Kidney epithelial cell (primary cell): ENCODE measurements at regions not wholly inside any gene's neighbourhood (a gene's known extent, or its start where the extent isn't known, plus 50 kb on each side); places are given as distances from the start of the nearest gene placed in this dataset.

Source experiments
- DNase-seq: peaks from one replicate; pipeline ENCODE4 v3.0.0-alpha.2; 2010; ENCODE audit warnings: low read depth
- H3K27me3 ChIP-seq: 2 replicates; pipeline ENCODE4 v1.6.0; 2011; ENCODE audit warnings: low read length; ENCODE audit not compliant: control insufficient read depth, insufficient read depth
- H3K36me3 ChIP-seq: 2 replicates; pipeline ENCODE4 v1.5.1; 2011; ENCODE audit warnings: low read length; ENCODE audit not compliant: control insufficient read depth, insufficient read depth
- H3K4me3 ChIP-seq: 2 replicates; pipeline ENCODE4 v1.5.1; 2011; ENCODE audit warnings: low read depth, mild to moderate bottlenecking, control low read depth, low read length
- TF ChIP-seq, protein P1 (sequence below): IDR thresholded peaks from 2 replicates; pipeline ENCODE4 v1.5.1; 2011; ENCODE audit warnings: mild to moderate bottlenecking, moderate library complexity, low read length, control low read depth, inconsistent platforms; ENCODE audit not compliant: insufficient read depth, poor library complexity, severe bottlenecking

DNA sequence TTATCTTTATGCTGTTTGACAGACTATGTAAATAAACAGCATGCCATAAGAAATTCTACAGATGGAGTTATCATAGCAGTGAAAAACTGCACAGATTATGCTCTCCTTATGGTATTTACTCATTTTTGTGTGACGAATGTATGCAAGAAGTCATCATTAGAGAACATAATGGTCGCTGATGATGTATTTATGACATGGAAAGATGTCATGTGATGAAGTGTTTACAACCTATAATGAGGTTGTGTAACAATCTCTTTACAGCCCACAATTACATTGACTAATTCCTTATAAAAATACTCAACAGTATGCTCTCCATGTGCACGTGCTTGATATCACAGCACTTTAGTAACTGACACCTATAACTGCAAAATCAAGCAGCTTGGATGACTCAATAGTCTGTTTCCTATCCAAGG lies 192.4 kb downstream of the BMP2 start:
- TF ChIP-seq, protein P1, sequence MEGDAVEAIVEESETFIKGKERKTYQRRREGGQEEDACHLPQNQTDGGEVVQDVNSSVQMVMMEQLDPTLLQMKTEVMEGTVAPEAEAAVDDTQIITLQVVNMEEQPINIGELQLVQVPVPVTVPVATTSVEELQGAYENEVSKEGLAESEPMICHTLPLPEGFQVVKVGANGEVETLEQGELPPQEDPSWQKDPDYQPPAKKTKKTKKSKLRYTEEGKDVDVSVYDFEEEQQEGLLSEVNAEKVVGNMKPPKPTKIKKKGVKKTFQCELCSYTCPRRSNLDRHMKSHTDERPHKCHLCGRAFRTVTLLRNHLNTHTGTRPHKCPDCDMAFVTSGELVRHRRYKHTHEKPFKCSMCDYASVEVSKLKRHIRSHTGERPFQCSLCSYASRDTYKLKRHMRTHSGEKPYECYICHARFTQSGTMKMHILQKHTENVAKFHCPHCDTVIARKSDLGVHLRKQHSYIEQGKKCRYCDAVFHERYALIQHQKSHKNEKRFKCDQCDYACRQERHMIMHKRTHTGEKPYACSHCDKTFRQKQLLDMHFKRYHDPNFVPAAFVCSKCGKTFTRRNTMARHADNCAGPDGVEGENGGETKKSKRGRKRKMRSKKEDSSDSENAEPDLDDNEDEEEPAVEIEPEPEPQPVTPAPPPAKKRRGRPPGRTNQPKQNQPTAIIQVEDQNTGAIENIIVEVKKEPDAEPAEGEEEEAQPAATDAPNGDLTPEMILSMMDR: no peak
- Histone ChIP-seq H3K27me3 (no peaks in the 10 kb centered on the region), H3K4me3 (no peak overlapping the region), H3K36me3 (no peaks in the 10 kb centered on the region)
- no peak for DNase-seq

DNA sequence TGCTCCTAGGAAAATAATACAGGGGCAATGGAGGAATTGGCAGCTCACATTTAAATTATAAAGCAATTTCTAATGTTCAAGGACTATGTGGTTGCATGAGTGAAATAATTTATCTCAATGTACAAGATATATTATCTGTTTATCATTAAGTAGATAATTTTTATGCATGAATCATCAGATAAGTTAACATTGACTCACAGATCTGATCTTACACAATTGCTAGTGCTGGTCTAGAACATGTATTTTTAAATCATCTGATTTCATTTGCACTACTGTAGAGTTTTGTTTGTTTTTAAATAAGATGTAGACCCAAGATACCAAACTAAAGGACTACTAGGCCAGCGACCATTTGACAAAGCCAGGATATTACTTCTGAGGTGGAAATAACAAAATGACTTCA lies 199.2 kb downstream of the BMP2 start:
- TF ChIP-seq, protein P1: no peak
- H3K27me3 ChIP-seq: no peaks in the 10 kb centered on the region
- no peak for DNase-seq
- H3K36me3 ChIP-seq: no peaks in the 10 kb centered on the region
- H3K4me3 ChIP-seq: no peak overlapping the region

DNA sequence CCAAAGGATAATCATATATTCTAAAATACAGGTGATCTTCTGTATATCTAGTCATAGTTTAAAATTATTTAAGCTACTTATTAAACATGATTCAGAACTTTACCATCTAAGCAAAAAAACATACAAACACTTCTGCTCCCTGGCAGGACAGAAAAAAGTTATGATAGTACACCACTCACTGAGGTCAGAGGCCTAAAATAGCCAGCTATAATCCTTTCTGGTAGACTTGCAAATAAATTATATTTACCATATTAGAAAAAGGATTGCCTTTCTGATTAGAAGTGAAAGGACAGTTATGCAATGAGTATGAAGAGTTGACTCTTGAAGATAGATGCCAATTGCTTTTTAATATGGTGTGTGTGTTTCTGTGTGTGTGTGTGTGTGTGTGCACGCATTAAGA lies 207.4 kb downstream of the BMP2 start:
- Histone ChIP-seq H3K36me3 (no peaks in the 10 kb centered on the region), H3K27me3 (no peaks in the 10 kb centered on the region), H3K4me3 (no peak overlapping the region)
- TF ChIP-seq, protein P1: no peak
- DNase-seq: no peak

DNA sequence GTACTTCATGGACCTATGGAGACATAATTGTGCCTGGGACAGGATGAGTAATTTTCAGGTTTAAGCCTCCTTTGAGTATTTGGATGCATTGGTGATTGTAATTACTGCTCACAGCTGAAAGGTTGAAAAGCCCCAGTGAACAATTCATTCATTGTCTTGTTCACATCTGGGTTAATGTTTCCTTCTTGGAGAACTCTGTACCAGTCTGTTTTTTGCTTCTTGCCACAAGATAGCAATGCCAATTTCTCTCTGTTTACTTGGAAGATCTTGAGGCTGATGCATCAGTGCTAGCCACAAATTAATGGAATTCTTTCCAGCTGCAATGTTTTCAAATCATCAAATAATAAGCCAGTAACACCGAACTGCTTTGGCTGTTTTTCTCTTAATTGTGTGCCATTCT lies 207.8 kb downstream of the BMP2 start:
- TF ChIP-seq, protein P1: no peak
- no peak overlapping the region for H3K4me3 ChIP-seq
- no peaks in the 10 kb centered on the region for H3K36me3 ChIP-seq
- H3K27me3 ChIP-seq: no peaks in the 10 kb centered on the region
- peak; percentile 47 for DNase-seq

DNA sequence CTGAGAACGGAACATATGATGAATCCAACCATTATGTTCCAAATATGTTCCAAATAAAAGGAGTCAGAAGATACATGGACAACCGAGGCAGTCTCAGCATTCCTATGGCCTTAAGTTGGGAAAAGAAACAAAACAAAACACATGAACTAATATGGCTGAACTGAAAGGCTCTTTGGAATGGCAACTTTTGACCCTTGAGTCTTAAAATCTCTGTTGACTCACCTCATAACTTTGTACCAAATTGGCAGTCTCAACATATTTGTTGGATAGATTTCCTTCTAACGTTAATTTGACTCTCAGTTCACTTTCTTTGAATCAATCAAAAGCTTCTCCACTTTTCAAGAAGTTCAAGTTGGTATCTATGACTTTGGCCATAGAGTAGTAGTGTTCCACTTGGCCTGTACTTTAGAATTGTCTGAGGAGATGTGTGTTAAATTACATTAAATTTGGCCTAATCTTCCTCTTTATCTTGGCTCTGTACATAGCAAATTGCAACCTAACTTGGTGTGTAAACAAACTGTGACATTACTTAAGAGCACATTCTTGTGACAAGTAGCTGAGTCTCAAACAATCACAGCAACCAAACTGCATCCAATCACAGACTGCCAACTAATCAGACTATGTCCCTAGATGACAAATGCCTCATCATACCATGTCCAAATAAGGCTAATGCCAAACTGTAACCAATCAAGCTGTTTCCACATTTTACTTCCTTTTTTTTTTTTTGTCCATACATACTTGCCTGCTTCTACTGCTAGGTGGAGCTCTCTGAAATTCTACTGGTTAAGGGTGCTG lies 208.8 kb downstream of the BMP2 start:
- Histone ChIP-seq H3K27me3 (no peaks in the 10 kb centered on the region), H3K36me3 (no peaks in the 10 kb centered on the region), H3K4me3 (no peak overlapping the region)
- DNase-seq: no peak
- TF ChIP-seq, protein P1: no peak

DNA sequence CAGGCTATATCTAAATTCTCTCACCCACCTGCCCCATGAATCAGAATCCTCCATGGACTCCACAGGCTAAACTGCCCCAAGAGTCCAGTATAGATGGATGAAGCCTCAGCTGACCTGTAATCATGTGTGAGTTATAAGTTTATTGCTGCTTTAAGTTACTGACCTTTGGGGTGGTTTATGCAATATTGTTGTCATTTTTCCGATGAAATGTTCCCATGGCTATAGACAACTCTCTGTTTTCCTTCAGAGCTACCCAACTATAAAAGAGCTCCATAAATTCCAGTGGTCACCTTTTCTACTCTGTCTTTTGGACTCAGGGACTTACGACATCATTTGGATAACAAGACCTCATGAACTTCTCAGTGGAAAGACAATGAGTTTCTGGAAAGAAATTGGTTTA lies 212.1 kb downstream of the BMP2 start:
- no peaks in the 10 kb centered on the region for H3K27me3 ChIP-seq
- H3K4me3 ChIP-seq: no peak overlapping the region
- TF ChIP-seq, protein P1: no peak
- DNase-seq: no peak
- no peaks in the 10 kb centered on the region for H3K36me3 ChIP-seq
